ENCODE measurements at regions not wholly inside any gene's neighbourhood (a gene's known extent, or its start where the extent isn't known, plus 50 kb on each side); places are given as distances from the start of the nearest gene placed in this dataset.
"Not testable (repeated sequence)": the region's sequence is repeated elsewhere in the genome, so short reads cannot be mapped to it uniquely, and the experiment has no call there.

- TF ChIP-seq Cebpa-rat (IDR thresholded peaks at IDR 0.05) = no peak
- Histone ChIP-seq H3K4me1 (peaks cover 9% of the 10 kb centered on the region; the same call in 1 of the 2 replicates), H3K9ac (no peak overlapping the region), H3K36me3 (no peaks in the 10 kb centered on the region), H4K20me1 (no peaks in the 10 kb centered on the region), H3K27ac (no peak overlapping the region), H3K4me2 (0 out of 2 replicates have a peak overlapping the region, but pooled peaks have one; percentile 10), H3K9me3 (no peaks in the 10 kb centered on the region), H3K27me3 (no peaks in the 10 kb centered on the region), H3K4me3 (no peak overlapping the region)
These were observed 840.6 kb downstream of the NLGN4X start for GRCh38 chrX:5388087-5388486.

GRCh38 chrX:5380426-5380825, 848.2 kb downstream of the NLGN4X start:
- no peaks in the 10 kb centered on the region for H3K4me1 ChIP-seq
- no peak overlapping the region for H3K9ac ChIP-seq
- no peak overlapping the region for H3K4me2 ChIP-seq
- no peak for TF ChIP-seq Cebpa-rat (IDR thresholded peaks at IDR 0.05)
- H3K4me3 ChIP-seq = no peak overlapping the region
- H3K27ac ChIP-seq = no peak overlapping the region
- H3K36me3 ChIP-seq = no peaks in the 10 kb centered on the region
- no peaks in the 10 kb centered on the region for H3K27me3 ChIP-seq
- H4K20me1 ChIP-seq = no peaks in the 10 kb centered on the region
- no peaks in the 10 kb centered on the region for H3K9me3 ChIP-seq

- no peaks in the 10 kb centered on the region for H3K4me1 ChIP-seq
- no peak overlapping the region for H3K4me3 ChIP-seq
- no peaks in the 10 kb centered on the region for H4K20me1 ChIP-seq
- no peak overlapping the region for H3K9ac ChIP-seq
- H3K27ac ChIP-seq = no peak overlapping the region
- no peaks in the 10 kb centered on the region for H3K36me3 ChIP-seq
- TF ChIP-seq Cebpa-rat (IDR thresholded peaks at IDR 0.05) = no peak
- H3K9me3 ChIP-seq = no peaks in the 10 kb centered on the region
- no peaks in the 10 kb centered on the region for H3K27me3 ChIP-seq
- H3K4me2 ChIP-seq = no peak overlapping the region
These were observed 886.8 kb downstream of the NLGN4X start for GRCh38 chrX:5341902-5342301.

- Histone ChIP-seq H3K9me3 (no peaks in the 10 kb centered on the region), H3K27me3 (no peaks in the 10 kb centered on the region)
- no peak; the same call in 1 of the 2 replicates for TF ChIP-seq Cebpa-rat (IDR thresholded peaks at IDR 0.05)
These were observed 891.5 kb downstream of the NLGN4X start for GRCh38 chrX:5337160-5337559.

GRCh38 chrX:5324546-5324945, 904.1 kb downstream of the NLGN4X start:
- TF ChIP-seq Cebpa-rat (IDR thresholded peaks at IDR 0.05) = no peak
- no peak overlapping the region for H3K4me3 ChIP-seq

More at GRCh38 chrX:5337160-5337559, 891.5 kb downstream of the NLGN4X start:
- Histone ChIP-seq H4K20me1 (no peaks in the 10 kb centered on the region), H3K27ac (no peak overlapping the region), H3K4me3 (no peak overlapping the region), H3K4me1 (no peaks in the 10 kb centered on the region), H3K36me3 (no peaks in the 10 kb centered on the region), H3K9ac (no peak overlapping the region), H3K4me2 (no peak overlapping the region)

GRCh38 chrX:5314148-5314547, 914.5 kb downstream of the NLGN4X start:
- Histone ChIP-seq H3K9me3 (no peaks in the 10 kb centered on the region), H4K20me1 (no peaks in the 10 kb centered on the region), H3K9ac (no peak overlapping the region)

More at GRCh38 chrX:5324546-5324945, 904.1 kb downstream of the NLGN4X start:
- H3K9me3 ChIP-seq = no peaks in the 10 kb centered on the region
- H4K20me1 ChIP-seq = no peaks in the 10 kb centered on the region
- H3K4me1 ChIP-seq = no peaks in the 10 kb centered on the region
- H3K4me2 ChIP-seq = no peak overlapping the region
- no peaks in the 10 kb centered on the region for H3K27me3 ChIP-seq
- no peaks in the 10 kb centered on the region for H3K36me3 ChIP-seq
- no peak overlapping the region for H3K9ac ChIP-seq
- H3K27ac ChIP-seq = no peak overlapping the region

GRCh38 chrX:5307416-5307815, 921.3 kb downstream of the NLGN4X start:
- Histone ChIP-seq H3K27ac (no peak overlapping the region), H3K9ac (no peak overlapping the region), H3K9me3 (no peaks in the 10 kb centered on the region), H3K4me3 (no peak overlapping the region), H3K4me1 (peaks cover 6% of the 10 kb centered on the region), H3K27me3 (no peaks in the 10 kb centered on the region), H3K4me2 (no peak overlapping the region), H4K20me1 (no peaks in the 10 kb centered on the region), H3K36me3 (no peaks in the 10 kb centered on the region)
- TF ChIP-seq Cebpa-rat (IDR thresholded peaks at IDR 0.05) = no peak

More at GRCh38 chrX:5314148-5314547, 914.5 kb downstream of the NLGN4X start:
- no peak for TF ChIP-seq Cebpa-rat (IDR thresholded peaks at IDR 0.05)
- Histone ChIP-seq H3K27ac (no peak overlapping the region), H3K27me3 (no peaks in the 10 kb centered on the region), H3K36me3 (no peaks in the 10 kb centered on the region), H3K4me2 (no peak overlapping the region), H3K4me1 (no peaks in the 10 kb centered on the region), H3K4me3 (no peak overlapping the region)

GRCh38 chrX:5306654-5307121, 922.0 kb downstream of the NLGN4X start:
- Histone ChIP-seq H3K36me3 (no peaks in the 10 kb centered on the region), H3K4me1 (peaks cover 6% of the 10 kb centered on the region), H3K27me3 (no peaks in the 10 kb centered on the region), H3K4me2 (0 out of 2 replicates have a peak overlapping the region, but pooled peaks have one; percentile 1), H3K9me3 (no peaks in the 10 kb centered on the region), H4K20me1 (no peaks in the 10 kb centered on the region), H3K4me3 (no peak overlapping the region), H3K27ac (peak overlapping the region; percentile 22; the same call in 1 of the 2 replicates), H3K9ac (no peak overlapping the region)
- no peak for TF ChIP-seq Cebpa-rat (IDR thresholded peaks at IDR 0.05)

GRCh38 chrX:5305452-5305851, 923.2 kb downstream of the NLGN4X start:
- Histone ChIP-seq H3K9me3 (no peaks in the 10 kb centered on the region), H3K4me2 (no peak overlapping the region), H3K4me1 (peaks cover 6% of the 10 kb centered on the region), H3K9ac (no peak overlapping the region), H4K20me1 (no peaks in the 10 kb centered on the region), H3K27me3 (no peaks in the 10 kb centered on the region), H3K27ac (no peak overlapping the region), H3K4me3 (no peak overlapping the region), H3K36me3 (no peaks in the 10 kb centered on the region)
- no peak for TF ChIP-seq Cebpa-rat (IDR thresholded peaks at IDR 0.05)

GRCh38 chrX:5295004-5295403, 933.7 kb downstream of the NLGN4X start:
- Histone ChIP-seq H3K36me3 (no peaks in the 10 kb centered on the region), H3K27ac (no peak overlapping the region), H3K4me1 (no peaks in the 10 kb centered on the region), H3K27me3 (no peaks in the 10 kb centered on the region), H4K20me1 (no peaks in the 10 kb centered on the region), H3K9ac (no peak overlapping the region), H3K9me3 (no peaks in the 10 kb centered on the region), H3K4me3 (no peak overlapping the region), H3K4me2 (no peak overlapping the region)
- no peak for TF ChIP-seq Cebpa-rat (IDR thresholded peaks at IDR 0.05)

- Histone ChIP-seq H3K36me3 (no peaks in the 10 kb centered on the region), H3K4me2 (no peak overlapping the region), H3K9ac (no peak overlapping the region), H3K4me3 (no peak overlapping the region), H3K9me3 (peaks cover 10% of the 10 kb centered on the region), H3K27ac (no peak overlapping the region), H4K20me1 (no peaks in the 10 kb centered on the region), H3K4me1 (no peaks in the 10 kb centered on the region), H3K27me3 (no peaks in the 10 kb centered on the region)
- TF ChIP-seq Cebpa-rat (IDR thresholded peaks at IDR 0.05) = no peak
These were observed 938.0 kb downstream of the NLGN4X start for GRCh38 chrX:5290635-5291034.

GRCh38 chrX:5289949-5290348, 938.7 kb downstream of the NLGN4X start:
- H3K9ac ChIP-seq, H3K9me3 ChIP-seq, H3K4me3 ChIP-seq, H3K27me3 ChIP-seq, H3K36me3 ChIP-seq, H3K4me2 ChIP-seq, H3K27ac ChIP-seq, H4K20me1 ChIP-seq, H3K4me1 ChIP-seq: not testable (repeated sequence)
